ENCODE measurements at regions not wholly inside any gene's neighbourhood (a gene's known extent, or its start where the extent isn't known, plus 50 kb on each side); places are given as distances from the start of the nearest gene placed in this dataset.

DNA sequence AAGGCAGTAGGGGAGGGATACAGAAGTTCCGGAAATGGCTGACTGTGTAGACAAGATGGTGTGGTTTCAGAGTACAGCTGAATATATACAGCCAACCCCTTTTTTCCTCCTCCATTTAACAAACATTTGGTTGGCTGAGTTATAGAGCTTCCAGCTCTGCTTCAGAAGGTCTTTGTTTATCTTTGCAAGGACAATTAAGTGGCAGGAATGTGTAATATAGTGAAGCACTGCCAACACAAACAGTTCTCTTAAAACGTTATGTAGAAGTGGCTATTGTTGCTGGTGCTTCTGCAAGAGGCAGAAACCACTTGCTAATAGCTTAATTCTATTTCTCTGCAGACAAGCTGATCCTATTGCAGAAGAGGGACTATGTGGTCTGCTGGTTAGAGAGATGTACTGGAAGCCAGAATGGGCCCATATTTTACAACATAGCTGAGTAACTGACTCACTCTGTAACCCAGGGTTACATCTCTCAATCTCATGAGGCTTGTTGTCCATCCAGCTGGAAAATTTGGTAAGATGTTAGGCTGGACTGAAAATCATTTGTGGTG, 62.7 kb upstream of the OSMR start:
- TF ChIP-seq, protein P1, sequence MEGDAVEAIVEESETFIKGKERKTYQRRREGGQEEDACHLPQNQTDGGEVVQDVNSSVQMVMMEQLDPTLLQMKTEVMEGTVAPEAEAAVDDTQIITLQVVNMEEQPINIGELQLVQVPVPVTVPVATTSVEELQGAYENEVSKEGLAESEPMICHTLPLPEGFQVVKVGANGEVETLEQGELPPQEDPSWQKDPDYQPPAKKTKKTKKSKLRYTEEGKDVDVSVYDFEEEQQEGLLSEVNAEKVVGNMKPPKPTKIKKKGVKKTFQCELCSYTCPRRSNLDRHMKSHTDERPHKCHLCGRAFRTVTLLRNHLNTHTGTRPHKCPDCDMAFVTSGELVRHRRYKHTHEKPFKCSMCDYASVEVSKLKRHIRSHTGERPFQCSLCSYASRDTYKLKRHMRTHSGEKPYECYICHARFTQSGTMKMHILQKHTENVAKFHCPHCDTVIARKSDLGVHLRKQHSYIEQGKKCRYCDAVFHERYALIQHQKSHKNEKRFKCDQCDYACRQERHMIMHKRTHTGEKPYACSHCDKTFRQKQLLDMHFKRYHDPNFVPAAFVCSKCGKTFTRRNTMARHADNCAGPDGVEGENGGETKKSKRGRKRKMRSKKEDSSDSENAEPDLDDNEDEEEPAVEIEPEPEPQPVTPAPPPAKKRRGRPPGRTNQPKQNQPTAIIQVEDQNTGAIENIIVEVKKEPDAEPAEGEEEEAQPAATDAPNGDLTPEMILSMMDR (IDR thresholded peaks at IDR 0.05 in 8 of 11, conservative IDR thresholded peaks at IDR 0.05 in 3 of 11) = peak in 1 of 11 experiments; percentile 23
- no peak for TF ChIP-seq POLR2AphosphoS5 (IDR thresholded peaks at IDR 0.05)
- TF ChIP-seq POLR2A (IDR thresholded peaks at IDR 0.05) = no peak

Measured in spleen (tissue), 7 donors.